ENCODE measurements at regions not wholly inside any gene's neighbourhood (a gene's known extent, or its start where the extent isn't known, plus 50 kb on each side); places are given as distances from the start of the nearest gene placed in this dataset.

DNA sequence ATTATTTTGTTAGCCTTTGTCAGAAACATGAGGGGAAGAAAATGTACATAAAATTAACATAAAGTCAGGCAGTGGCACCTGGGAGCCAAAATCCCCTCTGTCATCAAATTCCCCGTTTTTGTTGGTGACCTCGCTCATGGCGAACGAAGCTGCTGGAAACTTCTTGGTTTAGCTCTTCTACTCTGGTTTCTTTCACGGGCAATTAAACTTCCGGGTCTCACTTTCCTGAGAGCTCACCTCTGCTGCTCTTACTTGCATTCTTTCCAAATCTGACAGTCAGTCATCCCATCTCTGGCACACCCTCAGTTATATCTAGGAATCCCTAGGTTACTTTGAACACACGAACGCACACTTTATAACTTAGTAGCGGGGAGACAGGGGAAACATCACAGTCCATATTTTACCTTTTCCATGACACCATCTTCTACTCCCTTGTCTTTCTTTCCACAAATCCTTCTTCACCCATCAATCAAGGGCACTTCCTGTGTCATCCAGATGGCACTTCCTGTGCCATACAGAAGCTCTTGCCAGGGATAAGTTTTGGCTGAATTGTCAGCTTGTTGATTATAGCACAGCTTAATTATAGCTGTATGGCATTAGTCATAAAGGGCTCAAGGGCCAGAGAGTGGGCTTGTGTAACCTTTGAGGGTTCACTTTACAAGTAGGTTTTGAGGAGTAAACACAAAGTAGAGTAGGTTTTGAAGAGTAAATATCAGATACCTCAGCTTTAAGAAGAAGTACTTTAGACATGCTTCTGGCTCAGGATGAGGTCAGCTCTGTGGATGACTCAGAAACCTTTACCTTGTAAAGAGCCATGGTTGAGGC lies 105.1 kb downstream of the GATA3 start:
- TF ChIP-seq SUZ12 (IDR thresholded peaks at IDR 0.05; ENCODE audit: extremely low read depth, insufficient read depth, insufficient read length) (no peak), YY1 (IDR thresholded peaks at IDR 0.05; ENCODE audit: insufficient read depth, insufficient read length) (no peak), ZNF274 (IDR thresholded peaks at IDR 0.05; ENCODE audit: low read depth, low read length) (no peak)
